ENCODE measurements at regions not wholly inside any gene's neighbourhood (a gene's known extent, or its start where the extent isn't known, plus 50 kb on each side); places are given as distances from the start of the nearest gene placed in this dataset.
"Not testable (repeated sequence)": the region's sequence is repeated elsewhere in the genome, so short reads cannot be mapped to it uniquely, and the experiment has no call there.

DNA sequence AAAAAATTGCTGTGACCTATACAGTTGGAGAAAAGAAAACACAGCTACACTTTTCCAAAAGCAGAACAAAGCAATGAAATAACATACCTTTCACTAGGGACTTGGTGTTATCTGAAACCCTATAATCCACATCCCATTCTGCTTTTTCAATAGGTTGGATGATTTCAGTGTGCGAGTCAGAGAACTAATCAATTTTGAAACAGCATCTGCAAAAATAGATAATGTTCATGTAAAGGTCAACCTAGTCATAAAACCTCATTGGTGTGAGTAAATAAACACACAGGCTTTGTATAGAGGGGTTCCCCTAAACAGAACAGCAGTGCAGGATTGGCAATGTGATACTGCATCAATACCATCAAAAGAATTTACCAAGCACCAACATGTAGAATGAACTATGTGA lies 173.0 kb upstream of the G2E3 start:
- no peak for DNase-seq (ENCODE audit: low read depth)
- H3K4me3 ChIP-seq (ENCODE audit: low read length), result no peak overlapping the region
- TF ChIP-seq, protein P1, sequence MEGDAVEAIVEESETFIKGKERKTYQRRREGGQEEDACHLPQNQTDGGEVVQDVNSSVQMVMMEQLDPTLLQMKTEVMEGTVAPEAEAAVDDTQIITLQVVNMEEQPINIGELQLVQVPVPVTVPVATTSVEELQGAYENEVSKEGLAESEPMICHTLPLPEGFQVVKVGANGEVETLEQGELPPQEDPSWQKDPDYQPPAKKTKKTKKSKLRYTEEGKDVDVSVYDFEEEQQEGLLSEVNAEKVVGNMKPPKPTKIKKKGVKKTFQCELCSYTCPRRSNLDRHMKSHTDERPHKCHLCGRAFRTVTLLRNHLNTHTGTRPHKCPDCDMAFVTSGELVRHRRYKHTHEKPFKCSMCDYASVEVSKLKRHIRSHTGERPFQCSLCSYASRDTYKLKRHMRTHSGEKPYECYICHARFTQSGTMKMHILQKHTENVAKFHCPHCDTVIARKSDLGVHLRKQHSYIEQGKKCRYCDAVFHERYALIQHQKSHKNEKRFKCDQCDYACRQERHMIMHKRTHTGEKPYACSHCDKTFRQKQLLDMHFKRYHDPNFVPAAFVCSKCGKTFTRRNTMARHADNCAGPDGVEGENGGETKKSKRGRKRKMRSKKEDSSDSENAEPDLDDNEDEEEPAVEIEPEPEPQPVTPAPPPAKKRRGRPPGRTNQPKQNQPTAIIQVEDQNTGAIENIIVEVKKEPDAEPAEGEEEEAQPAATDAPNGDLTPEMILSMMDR (conservative IDR thresholded peaks at IDR 0.05; ENCODE audit: low read length), result no peak

DNA sequence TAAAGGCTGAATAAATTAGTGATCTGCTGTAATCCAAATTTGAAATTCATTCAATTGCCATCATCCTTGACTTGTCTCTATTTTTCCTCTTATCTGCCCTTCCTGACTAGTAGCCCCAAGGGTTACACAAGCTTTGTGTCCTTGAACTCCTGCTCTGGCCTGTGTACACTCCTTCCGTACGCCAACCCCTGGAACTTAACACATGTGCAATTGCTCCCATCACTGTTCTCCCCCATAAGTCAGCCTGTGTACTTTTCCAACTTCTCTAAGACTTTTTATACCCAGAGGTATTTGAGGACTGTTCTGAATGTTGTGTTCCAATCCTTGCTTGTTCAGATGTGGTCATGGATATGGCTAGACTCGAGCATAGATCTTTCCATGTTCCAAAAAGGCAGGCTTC lies 171.1 kb upstream of the G2E3 start:
- no peak overlapping the region for H3K4me3 ChIP-seq (ENCODE audit: low read length)
- DNase-seq (ENCODE audit: low read depth), result no peak
- TF ChIP-seq, protein P1 (conservative IDR thresholded peaks at IDR 0.05; ENCODE audit: low read length), result no peak

DNA sequence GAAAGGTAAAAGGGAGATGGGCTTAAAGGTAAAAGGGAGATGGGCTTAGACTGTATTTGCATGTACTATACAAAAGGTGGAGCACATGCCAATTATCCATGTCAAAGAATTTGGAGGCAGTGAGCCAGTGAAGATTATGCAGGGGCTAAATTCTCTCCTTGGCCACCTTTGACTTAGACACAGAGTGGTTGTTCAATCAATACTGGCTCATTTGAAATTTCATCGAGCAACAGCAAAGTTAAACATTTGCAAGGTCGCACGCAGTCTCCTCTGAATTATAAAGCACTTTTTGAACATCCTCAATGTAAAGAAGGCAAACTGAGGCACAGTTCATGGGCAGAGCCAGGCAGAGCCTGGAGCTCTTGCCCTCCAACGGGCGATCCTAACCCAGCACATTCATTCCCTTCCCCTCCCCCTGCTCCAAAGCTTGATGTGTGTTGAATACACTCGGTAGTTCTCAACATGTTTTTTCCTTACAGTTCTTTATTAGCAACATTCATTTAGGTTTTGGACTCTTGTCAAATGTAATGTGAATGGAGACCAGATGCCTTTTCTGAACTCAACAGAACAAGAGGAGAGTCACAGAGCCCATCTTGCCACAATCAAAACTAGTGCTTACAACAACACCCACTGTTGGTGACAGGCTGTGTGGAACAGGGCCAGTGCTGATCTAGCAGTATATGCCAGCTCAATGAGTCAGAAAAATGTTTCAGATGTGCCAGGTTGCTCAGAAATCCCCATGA lies 169.7 kb upstream of the G2E3 start:
- H3K4me3 ChIP-seq (ENCODE audit: low read length), result no peak overlapping the region
- TF ChIP-seq, protein P1 (conservative IDR thresholded peaks at IDR 0.05; ENCODE audit: low read length), result no peak
- peak; percentile 19 for DNase-seq (ENCODE audit: low read depth)

DNA sequence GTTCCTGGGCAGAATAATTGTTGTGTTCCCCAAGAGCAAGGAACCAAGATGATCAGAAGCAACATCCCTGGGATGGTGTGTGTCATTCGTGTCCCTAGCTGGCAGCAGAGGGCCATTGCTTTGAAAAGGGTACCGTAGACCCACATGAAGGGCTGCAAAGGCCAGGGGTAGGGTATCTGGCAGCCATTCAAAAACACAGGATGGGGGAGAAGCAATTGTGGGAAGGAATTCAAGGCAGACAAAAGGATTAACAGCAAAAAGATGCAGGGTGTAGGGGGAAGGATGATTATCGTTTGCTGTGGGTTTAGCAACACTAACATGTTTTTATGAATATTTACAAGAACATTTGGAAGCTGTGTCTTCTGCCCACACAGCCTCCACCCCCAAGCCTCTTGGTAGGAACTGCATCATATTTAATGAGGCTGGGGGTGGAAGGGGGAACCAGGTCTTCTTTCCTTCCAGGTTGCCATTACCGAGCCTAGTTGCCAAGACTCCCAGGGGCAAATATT lies 169.0 kb upstream of the G2E3 start:
- DNase-seq (ENCODE audit: low read depth), result no peak
- TF ChIP-seq, protein P1 (conservative IDR thresholded peaks at IDR 0.05; ENCODE audit: low read length), result no peak
- no peak overlapping the region for H3K4me3 ChIP-seq (ENCODE audit: low read length)

DNA sequence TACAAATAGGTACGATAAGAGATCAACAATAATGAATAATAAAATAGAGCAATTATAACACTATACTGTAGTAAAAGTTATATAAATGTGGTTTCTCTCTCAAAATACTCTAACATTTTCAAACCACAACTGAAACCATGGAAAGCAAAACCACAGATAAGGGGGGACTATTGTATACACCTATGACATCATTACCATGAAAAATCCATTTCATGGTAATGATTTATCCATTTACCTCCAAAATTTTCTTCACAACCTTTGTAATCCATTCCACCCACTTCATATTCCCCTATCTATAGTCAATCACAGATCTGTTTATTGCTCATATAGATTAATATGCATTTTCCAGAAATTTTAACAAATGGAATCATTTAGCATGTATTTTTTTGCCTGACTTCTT lies 163.9 kb upstream of the G2E3 start:
- no peak for DNase-seq (ENCODE audit: low read depth)
- TF ChIP-seq, protein P1 (conservative IDR thresholded peaks at IDR 0.05; ENCODE audit: low read length), result no peak

DNA sequence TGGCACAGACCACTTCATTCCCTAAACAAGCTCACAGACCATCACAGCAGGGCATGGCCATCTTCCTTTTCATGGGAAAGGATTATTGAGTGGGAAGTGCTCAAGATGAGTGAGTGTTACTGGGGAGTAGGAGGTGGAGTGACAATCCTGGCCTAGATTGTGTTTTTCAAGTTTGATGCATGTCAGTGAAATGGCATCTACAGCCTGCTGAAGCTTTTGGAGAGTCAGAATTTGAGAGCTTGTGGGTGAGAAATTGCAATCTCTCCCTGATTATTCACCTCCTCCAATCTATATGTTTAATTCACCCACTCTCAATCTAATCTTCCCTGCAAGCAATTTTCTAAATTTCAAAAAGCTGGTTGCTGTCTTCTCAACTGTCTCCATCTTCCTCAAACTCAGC lies 156.1 kb upstream of the G2E3 start:
- no peak for DNase-seq (ENCODE audit: low read depth)
- no peak overlapping the region for H3K4me3 ChIP-seq (ENCODE audit: low read length)
- TF ChIP-seq, protein P1 (conservative IDR thresholded peaks at IDR 0.05; ENCODE audit: low read length), result no peak

More for the DNA sequence above, 163.9 kb upstream of the G2E3 start:
- H3K4me3 ChIP-seq (ENCODE audit: low read length), result no peak overlapping the region

DNA sequence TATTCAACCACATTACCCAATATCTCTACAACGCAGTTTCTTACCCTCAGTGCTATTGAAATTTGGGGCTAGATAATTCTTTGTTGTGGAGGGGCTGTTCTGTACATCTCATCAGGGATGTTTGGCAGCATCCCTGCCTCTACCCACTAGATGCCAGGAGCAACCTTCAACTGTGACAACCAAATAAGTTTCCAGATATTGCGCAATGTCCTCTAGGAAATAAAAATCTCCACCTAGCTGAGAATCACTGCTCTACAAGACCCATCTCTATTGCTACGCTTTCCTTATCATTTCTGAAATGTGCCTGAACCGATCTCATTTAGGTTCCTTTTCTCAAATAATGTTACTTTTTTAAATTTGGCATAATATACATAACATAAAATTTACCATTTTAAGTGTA lies 155.2 kb upstream of the G2E3 start:
- no peak for DNase-seq (ENCODE audit: low read depth)
- no peak overlapping the region for H3K4me3 ChIP-seq (ENCODE audit: low read length)
- TF ChIP-seq, protein P1 (conservative IDR thresholded peaks at IDR 0.05; ENCODE audit: low read length), result no peak

DNA sequence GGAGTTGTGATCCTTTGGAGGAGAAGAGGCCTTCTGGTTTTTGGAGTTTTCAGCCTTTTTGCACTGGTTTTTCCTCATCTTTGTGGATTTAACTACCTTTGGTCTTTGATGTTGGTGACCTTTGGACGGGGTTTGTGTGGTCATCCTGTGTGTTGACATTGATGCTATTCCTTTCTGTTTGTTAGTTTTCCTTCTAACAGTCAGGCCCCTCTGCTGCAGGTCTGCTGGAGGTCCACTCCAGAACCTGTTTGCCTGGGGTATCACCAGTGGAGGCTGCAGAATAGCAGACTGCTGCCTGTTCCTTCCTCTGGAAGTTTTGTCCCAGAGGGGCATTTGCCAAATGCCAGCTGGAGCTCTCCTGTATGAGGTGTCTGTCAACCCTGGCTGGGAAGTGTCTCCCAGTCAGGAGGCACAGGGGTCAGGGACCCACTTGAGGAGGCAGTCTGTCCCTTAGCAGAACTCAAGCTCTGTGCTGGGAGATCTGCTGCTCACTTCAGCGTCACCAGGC lies 149.4 kb upstream of the G2E3 start:
- not testable (repeated sequence) for H3K4me3 ChIP-seq (ENCODE audit: low read length); DNase-seq (ENCODE audit: low read depth)
